GM12801 (cell line): ENCODE measurements at regions not wholly inside any gene's neighbourhood (a gene's known extent, or its start where the extent isn't known, plus 50 kb on each side); places are given as distances from the start of the nearest gene placed in this dataset.

ENCODE experiments used
- CTCF ChIP-seq: IDR thresholded peaks from one replicate; pipeline ENCODE4 v1.5.1; 2011; ENCODE audit warnings: control low read depth; ENCODE audit not compliant: insufficient read length; ENCODE audit errors: extremely low read depth

- no peak for TF ChIP-seq CTCF
These were observed 644.1 kb downstream of the PLPP3 start for GRCh38 chr1:55935236-55935635.

- no peak for TF ChIP-seq CTCF
These were observed 647.0 kb downstream of the PLPP3 start for GRCh38 chr1:55932402-55932801.

GRCh38 chr1:55931081-55931940 lies 648.1 kb downstream of the PLPP3 start:
- TF ChIP-seq CTCF, result no peak

GRCh38 chr1:55929652-55930051 lies 649.7 kb downstream of the PLPP3 start:
- TF ChIP-seq CTCF, result no peak

GRCh38 chr1:55928576-55928975 lies 650.8 kb downstream of the PLPP3 start:
- TF ChIP-seq CTCF, result no peak

- TF ChIP-seq CTCF, result no peak
These were observed 651.6 kb downstream of the PLPP3 start for GRCh38 chr1:55927702-55928290.

GRCh38 chr1:55926906-55927471 lies 652.4 kb downstream of the PLPP3 start:
- no peak for TF ChIP-seq CTCF
